IPS-NIHi11 (cell line): ENCODE measurements at regions not wholly inside any gene's neighbourhood (a gene's known extent, or its start where the extent isn't known, plus 50 kb on each side); places are given as distances from the start of the nearest gene placed in this dataset.

ENCODE experiments used
- DNase-seq: peaks from one replicate; pipeline ENCODE4 v3.0.0; 2012; ENCODE audit warnings: mixed read lengths, low spot score

GRCh38 chr1:79839882-79840281 lies 833.4 kb upstream of the ADGRL4 start:
- DNase-seq = no peak

DNA sequence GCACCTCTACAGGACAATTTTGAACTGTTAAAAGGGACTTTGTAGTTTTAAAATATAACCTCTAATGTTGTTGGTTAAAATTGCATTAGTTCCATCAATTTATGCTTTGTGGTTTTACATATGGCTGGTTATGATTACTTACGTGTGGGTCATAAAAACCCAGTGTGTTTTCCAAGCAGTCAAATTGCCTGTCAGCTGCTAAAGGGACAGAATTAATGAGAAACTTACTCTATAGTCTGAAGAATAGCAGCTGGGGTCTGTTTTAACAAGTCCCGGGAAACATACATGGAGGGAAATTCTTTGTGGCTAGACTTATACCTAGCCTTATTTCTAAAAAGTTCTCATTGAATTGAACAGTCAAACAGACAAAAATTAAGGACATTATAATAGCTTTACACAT lies 820.9 kb upstream of the ADGRL4 start:
- DNase-seq = no peak

GRCh38 chr1:79825551-79825950 lies 819.0 kb upstream of the ADGRL4 start:
- no peak for DNase-seq

- DNase-seq = no peak
These were observed 815.5 kb upstream of the ADGRL4 start for GRCh38 chr1:79822053-79822452.

DNA sequence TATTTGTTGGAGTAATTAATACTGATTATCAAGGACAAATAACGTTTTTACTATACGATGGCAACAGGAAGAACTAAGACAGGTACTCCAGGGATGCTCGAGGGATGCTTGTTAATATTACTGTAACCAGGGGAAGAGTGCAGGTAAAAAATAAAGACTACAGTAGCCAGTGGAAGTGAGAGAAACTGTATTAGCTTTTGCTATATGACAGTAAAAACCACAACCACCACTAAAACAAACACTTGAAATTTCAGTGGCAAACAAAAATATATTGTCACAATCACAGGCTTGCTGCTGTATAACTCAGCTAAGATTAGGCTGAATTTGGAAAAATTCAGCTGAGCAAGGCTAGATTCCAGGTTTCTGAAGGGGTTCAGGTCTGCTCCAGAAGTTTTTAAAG lies 812.6 kb upstream of the ADGRL4 start:
- DNase-seq = no peak

- DNase-seq = no peak
These were observed 810.6 kb upstream of the ADGRL4 start for GRCh38 chr1:79817031-79817560.

- no peak for DNase-seq
These were observed 808.6 kb upstream of the ADGRL4 start for GRCh38 chr1:79815115-79815514.

GRCh38 chr1:79811173-79811572 lies 804.6 kb upstream of the ADGRL4 start:
- DNase-seq = no peak

- no peak for DNase-seq
These were observed 802.4 kb upstream of the ADGRL4 start for GRCh38 chr1:79808816-79809475.

GRCh38 chr1:79807816-79808215 lies 801.3 kb upstream of the ADGRL4 start:
- no peak for DNase-seq

DNA sequence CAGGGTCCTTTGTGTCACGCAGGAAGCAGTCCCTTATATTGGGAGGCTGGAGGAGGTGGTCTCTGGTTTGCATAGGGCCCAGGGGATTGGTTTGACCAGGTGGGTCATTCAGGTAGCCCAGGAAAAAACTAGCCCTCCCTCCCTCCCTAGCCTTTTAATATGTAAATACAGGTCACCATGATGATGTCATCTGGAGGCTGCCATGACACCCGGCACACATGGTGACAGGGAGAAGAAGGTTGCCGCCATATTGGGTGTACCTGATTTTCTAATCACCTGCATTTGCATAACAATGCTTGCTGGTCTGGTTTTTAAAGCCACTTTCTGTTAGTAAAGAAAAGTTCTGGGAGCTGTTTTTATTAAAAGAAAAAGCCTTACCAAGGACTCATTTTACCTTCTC lies 791.0 kb upstream of the ADGRL4 start:
- no peak for DNase-seq

- DNase-seq = no peak
These were observed 789.9 kb upstream of the ADGRL4 start for GRCh38 chr1:79796434-79796833.

GRCh38 chr1:79792219-79792930 lies 785.8 kb upstream of the ADGRL4 start:
- no peak for DNase-seq

- DNase-seq = no peak
These were observed 785.1 kb upstream of the ADGRL4 start for GRCh38 chr1:79791488-79792218.

- DNase-seq = no peak
These were observed 784.4 kb upstream of the ADGRL4 start for GRCh38 chr1:79790950-79791349.

DNA sequence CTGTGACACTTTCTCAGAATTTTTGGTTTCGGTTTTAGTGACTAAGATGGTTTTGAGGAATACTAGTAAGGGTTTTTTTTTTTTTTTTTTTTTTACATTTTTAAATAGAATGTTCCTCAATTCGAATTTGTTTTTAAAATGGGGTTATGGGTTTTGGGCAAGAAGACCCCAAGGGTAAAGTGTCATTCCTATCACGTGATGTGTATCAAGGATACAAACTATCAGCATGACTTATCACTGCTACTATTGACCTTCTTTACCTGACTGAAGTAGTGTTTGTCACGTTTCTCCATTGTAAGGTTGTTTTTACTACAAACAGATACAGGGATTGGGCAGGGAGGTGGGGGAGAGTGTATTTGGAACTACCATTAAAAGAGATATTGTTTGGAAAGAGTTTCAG lies 781.1 kb upstream of the ADGRL4 start:
- DNase-seq = no peak

DNA sequence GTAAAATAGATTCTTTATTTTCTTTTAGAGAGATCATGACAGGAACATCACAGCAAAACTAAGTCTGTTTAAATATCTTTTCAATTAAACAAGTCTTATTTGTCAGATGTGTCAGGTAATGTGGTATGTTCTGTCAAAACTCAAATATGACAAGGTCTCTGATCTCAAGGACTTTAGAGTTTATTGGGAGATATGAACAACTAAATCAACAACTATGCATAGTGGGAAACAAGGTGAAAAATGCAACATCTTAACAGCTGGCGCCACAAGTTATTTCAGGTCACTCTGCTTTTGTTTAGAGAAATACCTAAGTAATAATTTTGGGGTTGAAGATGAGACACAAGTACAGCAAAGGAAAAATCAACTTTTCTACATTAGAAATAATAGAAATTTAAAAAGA lies 779.4 kb upstream of the ADGRL4 start:
- DNase-seq = no peak

DNA sequence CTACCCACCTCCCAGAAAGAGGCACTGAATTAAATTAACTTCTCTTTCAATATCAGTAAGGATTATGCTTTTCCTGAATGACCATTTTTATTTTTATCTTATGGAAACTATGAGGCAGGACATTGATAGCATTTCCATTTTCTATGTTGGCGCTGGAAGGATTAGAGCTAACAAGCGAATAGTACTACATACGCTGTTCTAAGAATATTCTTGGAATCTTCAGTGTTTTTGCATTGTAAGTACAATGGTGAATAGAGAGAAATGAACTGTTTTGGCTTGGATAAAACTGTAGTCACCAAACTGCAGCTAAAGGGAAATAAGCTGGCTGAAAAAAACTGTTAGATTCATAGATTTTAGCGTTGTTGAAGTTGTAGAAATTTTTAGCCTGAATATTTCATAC lies 779.0 kb upstream of the ADGRL4 start:
- no peak for DNase-seq

DNA sequence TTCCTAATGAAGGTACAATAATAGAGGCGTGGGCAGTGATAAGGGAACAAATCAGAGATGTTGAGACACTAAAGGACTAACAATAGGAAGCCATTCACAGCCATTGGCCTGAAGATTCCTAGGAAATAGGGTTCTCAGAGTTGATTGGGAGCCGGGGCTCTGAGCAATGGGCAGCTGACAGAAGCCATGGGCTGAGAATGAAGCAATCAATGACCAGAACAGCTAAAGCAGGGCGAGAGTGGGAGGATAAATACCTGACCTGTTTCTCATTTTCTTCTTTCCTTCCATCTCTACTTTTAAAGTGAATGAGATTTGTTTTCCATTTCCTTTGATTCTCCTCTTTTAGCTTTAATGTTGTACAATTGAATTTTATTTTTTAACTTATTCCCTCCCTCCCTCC lies 774.7 kb upstream of the ADGRL4 start:
- no peak for DNase-seq

DNA sequence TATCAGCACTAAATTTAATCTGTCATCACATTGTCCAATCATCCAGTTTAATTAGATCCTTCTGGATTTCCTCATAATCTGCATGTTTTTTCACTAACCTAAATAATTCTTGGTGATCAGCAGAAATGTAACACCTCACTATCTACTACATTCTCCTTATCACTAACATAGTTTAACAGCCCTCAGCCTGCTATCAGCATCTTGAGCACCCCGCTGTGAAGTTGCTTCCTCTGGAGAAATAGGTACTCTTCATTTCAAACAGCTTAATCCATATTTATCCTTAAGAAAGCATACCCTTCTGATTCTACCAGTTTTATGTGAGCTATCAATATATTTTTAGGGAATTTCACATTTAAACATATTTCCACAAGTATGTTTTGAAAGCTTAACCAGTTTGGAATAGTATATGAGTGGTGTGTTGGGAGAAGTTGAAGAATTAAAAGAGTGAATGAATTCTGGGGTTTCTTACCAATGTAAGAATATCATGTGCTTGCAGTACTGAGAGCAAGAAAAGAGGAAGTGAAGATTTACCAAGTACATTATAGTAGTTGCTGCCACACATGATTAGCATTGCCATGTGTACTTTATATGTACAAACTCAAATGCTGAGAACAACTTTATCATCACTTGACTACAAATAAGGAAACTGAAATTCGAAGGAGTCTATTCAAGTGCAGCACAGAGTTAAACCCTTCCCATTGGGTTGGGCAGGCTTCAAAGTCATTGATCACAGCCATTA lies 771.1 kb upstream of the ADGRL4 start:
- DNase-seq = no peak

DNA sequence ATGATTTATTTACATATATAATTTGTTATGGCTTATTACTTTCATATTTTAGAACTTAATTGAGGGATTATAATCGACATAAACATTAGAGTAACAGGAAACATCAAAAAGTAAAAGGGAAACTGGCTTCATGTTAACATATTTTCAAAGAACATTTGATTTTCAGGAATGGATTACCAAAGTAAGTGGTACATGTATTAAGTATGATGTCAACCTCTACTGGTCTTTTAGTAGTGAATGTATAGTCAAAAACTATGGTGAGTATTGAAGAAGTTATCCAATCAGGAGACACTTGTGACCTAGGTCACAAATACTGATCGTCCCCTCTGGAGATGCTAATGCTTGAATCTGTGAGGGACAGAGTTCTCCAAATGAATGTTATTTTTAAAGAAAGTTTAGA lies 768.9 kb upstream of the ADGRL4 start:
- DNase-seq = no peak

DNA sequence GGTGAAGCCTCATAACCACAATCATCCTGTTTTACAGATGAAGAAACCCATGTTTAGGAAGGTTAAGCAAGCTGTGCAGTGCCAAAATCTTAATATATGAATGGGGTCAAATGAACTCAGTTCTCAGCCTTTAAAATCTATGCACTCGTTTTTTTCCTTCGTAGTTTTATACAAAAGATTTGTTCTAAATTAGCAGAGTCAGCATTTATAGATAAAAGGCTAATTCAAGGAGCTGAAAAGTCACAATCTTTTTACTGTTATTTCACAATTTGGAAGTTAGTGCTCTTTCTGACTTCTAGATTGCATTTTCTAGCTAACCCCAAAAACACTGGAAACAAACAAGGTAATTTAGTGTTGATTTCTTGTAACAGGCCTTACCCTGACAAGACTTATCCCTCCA lies 766.9 kb upstream of the ADGRL4 start:
- DNase-seq = no peak
